CD4-positive, alpha-beta T cell treated with Interleukin-17A for 4 hours (primary cell): ENCODE measurements at regions not wholly inside any gene's neighbourhood (a gene's known extent, or its start where the extent isn't known, plus 50 kb on each side); places are given as distances from the start of the nearest gene placed in this dataset.
"Not testable (repeated sequence)": the region's sequence is repeated elsewhere in the genome, so short reads cannot be mapped to it uniquely, and the experiment has no call there.

Experiments used
- DNase-seq: peaks from one replicate; pipeline ENCODE4 v3.0.0-alpha.2; 2020; ENCODE audit warnings: mixed read lengths

DNA sequence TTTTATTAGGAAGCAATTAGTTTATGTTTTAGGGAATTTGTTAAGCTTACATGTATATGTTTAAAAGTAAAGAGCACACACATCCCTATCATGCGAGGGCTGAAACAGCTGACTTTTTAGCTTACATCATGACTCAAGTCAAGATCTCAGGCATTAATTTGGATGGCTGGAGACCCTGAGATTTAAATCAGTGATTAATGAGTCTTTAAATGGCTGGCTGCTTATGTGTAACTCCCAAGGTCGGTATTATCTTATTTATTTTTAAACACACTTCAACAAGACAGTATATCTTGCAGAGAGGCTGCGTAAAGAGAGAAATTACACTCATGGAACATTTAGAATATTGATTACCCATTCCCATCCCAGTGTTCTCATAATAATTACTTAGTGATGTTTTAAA, 169.4 kb downstream of the KBTBD8 start:
- DNase-seq: no peak

DNA sequence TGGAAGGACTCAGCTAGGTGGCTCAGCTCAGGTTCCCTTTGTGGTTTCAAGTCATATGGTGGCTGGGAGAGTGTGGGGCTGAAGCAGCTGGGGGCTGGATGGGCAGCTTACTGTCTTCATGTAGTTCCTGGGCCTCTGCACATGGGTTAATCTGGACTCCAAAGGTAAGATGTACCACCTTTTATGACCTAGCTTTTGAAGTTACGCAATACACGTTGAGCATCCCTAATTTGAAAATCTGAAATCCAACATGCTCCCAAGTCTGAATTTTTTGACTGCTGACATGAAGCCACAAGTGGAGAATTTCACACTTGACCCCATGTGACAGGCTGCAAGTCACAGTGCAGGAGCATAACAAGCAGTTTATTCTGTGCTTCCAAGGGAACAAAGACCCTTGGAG, 173.7 kb downstream of the KBTBD8 start:
- no peak for DNase-seq

DNA sequence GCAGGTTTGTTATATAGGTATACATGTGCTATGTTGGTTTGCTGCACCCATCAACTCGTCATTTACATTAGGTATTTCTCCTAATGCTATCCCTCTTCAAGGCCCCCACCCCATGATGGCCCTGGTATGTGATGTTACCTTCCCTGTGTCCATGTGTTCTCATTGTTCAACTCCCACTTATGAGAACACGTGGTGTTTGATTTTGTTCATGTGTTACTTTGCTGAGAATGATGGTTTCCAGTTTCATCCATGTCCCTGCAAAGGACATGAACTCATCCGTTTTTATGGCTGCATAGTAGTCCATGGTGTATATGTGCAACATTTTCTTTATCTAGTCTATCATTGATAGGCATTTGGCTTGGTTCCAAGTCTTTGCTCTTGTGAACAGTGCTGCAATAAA, 175.0 kb downstream of the KBTBD8 start:
- not testable (repeated sequence) for DNase-seq

DNA sequence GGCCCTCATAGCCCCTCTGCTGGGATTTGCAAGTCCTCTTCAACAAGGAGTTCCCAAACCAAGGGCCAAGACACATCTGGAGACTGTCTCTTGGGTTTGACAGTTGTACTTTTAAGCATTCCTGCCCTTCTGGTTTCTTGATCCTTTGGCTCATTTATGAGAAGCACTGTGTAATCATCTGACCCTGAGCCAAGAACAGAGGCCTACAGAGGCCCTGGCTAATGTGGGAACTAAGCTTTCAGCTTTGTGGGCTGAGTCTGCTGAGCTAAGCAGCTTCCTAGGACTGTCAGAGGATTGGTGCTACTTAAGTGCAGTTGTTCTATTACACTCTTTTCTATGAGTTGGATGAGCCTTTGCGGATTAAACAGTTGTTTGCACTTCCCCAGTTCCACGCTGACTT, 178.3 kb downstream of the KBTBD8 start:
- no peak for DNase-seq

DNA sequence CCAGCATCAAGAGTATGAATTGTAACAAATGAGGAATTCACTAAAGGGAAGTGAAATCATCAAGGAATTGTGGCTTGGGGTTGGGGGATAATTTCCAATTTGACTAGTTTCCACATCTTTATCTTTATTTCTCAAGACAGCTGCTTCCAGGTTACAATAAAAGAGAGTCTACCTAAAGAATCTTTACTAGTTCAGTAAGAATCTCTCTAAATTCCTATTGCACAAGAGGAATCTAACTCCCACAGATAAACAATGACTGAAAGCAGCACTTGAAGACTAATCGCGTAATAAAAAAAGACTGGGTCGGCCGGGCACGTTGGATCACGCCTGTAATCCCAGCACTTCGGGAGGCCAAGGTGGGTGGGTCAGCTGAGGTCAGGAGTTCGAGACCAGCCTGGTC, 194.4 kb downstream of the KBTBD8 start:
- no peak for DNase-seq

DNA sequence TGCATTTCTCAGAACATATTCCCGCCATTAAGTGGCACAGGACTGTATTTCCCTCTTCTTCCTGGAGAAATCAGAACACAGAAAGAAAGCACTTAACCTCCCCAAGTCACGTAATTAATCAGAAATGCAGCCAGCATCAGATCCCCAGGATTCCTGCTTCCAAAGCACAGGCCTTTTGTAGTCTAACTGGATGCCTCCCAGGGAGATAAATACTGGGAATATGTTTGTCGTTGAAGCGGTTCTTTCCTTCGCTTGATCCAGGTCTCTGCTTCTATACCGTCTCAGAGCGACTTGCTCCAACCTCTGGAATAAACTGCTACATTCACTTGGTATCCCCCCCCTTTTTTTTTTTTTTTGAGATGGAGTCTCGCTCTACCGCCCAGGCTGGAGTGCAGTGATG, 198.6 kb downstream of the KBTBD8 start:
- DNase-seq: no peak

DNA sequence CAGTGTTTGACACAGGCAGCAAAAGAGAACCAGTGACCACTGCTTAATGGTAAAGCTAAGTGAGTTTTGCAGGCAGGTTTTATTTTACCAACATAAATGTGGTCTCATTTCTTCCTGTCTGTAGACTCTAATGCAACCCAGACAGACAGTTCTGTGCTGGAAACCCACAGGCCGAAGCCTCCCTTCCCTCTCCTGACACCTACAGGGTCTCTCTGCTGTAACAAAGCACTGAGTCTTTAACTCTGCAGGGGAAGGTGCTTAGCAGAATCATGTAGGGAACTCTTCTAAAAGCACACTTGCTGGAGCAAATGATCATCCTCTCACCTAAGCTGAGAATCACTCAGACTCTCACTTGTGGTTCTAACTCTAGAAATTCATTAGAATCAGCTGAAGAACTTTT, 200.3 kb downstream of the KBTBD8 start:
- DNase-seq: no peak

DNA sequence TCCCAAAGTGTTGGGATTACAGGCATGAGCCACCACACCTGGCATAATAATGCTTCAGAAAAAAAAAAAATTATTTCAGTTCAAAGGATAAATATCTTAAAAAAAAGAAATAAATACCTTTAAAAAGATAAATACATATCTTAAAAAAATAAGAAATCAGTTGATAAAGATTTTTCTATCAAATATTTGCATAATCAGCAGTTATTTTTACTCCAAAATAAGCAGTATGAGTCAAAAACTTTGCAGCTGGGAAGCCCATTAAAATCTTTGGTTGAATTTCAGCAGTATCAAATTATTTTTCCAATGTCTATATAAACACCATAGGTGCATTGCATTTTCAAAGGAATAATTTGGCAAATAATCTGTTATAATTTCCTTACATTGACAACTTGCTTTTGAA, 202.5 kb downstream of the KBTBD8 start:
- DNase-seq: no peak

DNA sequence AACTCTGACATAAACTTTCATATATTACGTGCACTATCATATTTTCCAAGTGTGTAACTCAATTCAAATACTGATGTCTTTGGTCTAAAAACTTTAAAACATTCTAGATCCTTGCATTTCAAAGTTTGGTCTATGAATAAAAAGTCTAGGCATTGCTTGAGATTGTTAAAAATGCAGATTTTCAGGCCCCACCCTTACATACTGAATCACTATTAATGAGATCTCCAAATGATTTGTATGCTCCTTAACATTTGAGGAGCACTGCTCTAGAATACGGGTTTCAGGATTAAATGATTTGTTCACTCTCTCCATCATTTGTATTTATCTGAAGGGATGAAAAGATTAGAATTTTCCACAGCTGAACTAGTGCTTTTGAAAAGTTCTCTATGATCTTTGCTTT, 202.9 kb downstream of the KBTBD8 start:
- no peak for DNase-seq

DNA sequence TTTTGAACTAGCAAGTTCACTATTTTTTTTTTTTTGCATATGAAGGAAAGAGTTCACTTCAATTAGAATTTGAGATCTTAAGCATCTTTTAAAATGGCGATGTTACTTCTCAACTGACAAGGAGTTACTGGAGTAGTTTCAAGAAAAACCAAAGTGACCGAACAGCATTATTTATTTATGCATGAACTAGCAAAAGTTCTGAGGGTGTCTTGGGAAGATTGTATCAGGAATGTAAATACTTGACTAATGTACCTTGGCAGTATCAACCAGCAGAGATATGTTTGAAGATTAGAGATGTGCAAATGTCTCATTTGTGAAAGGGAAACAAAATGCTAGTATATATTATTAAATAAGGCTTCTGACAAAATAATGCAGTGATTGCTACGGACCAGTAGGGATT, 203.9 kb downstream of the KBTBD8 start:
- no peak for DNase-seq

DNA sequence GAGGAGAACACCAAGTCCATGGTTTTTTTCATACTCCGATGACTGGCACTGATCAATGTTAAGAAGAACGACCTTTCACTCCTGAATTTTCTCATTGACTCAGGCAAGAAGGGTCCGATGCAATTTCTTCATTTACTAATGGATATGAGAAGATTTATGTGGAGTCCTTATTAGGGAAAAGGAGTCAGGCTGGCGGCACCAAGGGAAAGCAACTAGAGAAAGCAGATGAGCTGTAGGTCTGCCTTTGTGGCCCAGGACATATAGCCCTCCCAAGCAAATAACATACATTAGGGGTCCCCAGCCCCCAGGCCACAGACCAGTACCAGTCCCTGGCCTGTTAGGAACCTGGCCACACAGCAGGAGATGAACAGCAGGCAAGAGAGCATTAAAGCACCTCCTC, 206.8 kb downstream of the KBTBD8 start:
- no peak for DNase-seq

DNA sequence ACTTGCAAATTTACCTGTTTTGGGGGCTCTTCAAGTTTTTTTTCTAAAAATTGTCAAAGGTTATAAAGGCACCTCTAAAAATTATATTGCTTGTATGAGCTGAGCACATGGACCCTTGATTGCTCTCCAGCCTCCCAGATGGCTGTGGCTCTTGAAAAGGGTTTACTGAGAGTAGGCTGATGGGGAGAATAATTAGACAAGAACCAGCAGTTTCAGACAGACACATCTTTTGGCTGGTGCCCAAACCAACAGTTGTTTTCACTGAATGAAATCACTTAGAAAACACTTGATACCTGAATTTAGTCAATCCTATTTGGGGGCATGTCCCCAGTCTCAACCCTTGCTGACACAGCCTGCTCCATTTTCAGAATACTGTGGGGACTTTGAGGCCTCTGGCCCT, 217.6 kb downstream of the KBTBD8 start:
- DNase-seq: no peak

DNA sequence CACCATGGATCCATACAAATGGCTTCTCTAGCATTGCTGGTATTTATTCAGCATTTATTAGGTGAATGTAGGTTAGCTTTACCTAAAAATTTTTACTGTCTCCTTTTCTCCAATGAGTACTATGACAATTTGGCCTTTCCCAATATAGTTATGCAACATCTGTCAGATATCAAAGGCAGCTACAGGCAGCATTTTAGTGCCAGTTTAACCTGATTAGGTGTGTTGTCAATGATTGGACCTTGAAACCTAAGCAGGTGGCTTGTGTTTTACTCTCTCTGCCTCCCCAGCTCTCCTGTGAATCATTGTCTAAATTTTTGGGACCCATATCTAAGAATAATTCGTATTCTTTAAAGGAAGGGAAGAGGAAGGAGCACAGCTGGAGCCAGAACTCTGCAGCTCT, 228.9 kb downstream of the KBTBD8 start:
- no peak for DNase-seq

DNA sequence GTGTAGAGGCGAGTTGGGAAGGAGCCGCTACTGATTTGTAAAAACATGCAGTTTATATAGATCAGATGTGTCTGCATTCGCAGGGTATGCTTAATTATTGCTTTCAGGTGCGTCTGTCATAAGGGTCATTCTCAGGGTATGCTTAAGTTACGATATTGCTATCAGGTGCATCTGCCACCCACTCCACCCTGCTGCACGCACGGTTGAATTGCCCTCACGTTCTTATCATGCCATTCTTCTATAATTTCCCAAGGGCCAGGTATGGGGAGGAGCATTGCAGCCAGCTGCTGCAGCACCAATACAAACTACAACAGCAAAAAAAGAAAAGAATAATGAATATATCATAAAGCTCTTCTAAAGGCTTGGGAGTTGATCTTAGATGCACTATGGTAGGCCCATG, 230.0 kb downstream of the KBTBD8 start:
- no peak for DNase-seq

DNA sequence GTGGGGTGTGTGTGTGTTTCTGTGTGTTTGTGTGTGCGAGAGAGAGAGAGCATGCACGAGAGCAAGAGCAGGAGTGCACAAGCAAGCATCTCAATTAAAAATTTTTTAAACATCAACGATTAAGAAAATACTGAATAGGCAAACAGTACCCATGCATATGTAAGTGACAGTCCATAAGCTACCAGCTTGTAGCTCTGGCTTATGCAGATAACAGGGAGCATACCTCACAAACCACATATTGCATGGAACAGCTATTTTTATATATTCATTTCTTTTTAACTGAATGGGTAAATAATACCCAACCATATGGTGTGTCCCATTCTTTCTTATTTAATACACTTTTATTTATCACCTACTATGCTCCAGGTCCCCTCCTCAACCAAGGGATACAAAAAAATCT, 234.5 kb downstream of the KBTBD8 start:
- DNase-seq: no peak

DNA sequence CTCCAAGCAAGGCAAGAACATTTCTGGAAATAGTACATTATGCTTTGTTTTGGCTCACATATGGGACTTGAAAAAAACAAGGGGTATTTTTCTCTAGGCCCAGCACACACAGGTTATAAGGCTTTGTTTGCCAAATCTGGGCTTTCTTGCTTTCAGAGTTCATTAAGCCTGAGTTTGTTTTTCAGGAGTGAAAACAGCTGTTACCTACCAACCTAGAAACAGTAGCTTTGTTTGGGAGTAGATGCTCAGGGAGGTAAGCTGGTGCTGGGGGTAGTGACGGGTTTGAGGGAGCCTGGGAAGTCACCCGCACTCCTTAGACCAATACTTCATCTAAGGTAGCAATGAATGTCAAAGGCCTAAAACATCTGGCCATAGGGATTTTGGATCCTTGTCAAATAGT, 241.2 kb downstream of the KBTBD8 start:
- DNase-seq: no peak

DNA sequence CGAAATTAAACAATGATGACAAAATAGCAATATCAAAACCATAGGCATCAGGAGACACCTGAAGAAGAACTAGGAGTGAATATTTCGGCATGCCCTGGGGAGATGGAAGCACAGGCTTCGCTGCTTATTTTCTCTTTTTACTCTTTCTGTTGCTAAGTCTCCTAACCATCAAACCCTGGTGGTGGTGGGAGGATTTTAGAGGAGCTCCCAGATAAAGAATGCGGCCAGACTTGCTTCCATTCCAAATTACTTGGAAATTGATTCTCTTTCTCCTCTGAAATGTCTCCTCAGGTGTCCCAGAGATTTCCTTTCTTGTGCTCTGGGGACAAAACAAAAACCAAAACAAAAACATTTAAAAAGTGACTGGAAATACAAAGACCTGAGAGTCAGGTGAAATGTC, 243.0 kb downstream of the KBTBD8 start:
- DNase-seq: no peak

DNA sequence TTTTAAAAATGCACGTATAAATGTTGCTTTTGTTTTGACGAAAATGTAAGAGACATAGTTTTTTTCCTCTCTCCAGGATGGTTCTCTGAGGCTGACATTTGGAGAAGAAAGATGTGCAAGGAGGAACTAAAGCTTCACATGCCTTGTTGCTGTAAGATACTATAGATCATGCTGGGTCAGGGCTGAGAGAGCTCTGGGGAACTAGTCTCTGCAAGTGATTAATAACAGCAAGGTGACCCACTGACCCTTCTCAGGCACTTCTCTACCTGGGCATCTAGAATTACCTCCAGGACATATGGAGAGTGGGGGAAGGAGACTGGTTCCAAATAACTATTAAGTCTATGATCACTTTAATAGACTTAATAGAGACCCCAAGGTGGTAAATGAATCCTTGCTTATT, 246.0 kb downstream of the KBTBD8 start:
- no peak for DNase-seq

DNA sequence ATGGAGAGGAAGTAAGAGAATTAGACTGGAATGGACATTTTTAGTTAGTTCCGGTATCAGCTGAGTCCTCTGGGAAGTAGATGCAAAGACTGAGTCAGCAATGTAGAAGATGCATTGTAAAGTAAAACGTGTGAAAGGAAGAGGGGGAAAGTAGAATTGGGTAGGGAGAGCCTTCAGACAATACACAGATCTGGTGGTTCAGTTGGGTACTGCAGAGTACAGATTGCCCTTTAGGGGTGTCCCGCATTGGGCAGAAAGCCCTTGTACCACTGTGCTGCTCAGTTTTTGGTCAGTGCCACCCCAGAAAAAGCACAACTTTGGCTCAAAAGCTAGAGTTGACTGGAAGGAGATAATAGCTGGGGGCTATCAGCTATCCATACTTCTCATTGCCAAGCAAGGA, 247.4 kb downstream of the KBTBD8 start:
- no peak for DNase-seq

DNA sequence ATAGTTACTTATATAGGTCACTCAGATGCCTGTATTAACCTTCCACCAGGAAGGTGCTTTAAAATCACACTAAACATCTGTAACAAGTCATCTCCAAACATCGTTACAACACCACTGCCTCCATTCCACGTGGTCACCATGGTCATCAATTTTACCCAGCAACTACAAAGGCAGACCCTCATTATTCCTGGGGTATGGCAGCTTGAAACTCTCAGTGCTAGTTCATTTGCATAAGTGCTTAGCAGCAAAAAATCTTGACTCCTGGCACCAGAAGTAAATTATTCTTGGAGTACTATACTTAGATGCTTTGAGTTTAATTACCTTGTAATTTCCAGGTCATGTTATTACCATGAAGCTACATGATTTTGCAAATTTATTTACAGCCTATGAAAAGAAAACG, 250.6 kb downstream of the KBTBD8 start:
- no peak for DNase-seq

DNA sequence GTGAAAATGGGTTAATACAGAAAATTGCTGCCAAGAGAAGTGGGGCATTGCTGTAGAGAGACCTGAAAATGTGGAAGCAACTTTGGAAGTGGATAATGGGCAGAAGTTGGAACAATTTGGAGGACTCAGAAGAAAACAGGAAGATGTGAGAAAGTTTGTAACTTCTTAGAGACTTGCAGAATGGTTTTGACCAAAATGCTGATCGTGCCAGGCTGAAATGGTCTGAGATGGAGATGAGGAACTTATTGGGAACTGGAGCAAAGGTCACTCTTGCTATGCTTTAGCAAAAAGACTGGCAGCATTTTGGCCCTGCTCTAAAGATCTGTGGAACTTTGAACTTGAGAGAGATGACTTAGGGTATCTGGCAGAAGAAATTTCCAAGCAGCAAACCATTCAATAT, 254.8 kb downstream of the KBTBD8 start:
- DNase-seq: not testable (repeated sequence)

DNA sequence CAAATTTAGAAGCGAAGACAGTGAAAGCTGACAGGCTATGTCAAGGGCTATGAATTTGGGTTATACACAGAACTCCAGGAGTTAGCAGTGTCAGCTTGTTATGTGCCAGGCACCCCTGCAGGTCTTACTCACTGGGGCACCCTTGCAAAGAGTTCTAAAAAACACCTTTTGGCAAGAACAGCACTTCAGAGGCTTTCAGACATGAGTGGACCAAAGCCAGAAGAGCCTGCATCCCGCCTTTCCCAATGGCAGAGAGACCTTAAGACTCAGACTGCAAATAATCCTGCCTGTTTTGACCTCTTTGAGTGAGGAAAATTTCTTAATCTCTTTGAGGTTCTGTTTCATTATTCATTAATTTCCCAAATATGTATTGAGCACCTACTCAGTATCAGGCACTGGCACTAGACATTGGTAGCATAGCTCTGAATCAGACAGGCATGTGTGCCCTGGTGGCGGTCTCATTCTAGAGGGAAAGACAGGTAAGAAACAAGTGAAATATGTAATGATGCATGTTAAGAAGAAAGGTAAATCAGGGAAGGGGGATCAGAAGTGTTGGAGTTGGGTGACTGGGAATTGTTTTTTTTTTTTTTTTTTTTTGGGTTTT, 280.0 kb downstream of the KBTBD8 start:
- DNase-seq: no peak

DNA sequence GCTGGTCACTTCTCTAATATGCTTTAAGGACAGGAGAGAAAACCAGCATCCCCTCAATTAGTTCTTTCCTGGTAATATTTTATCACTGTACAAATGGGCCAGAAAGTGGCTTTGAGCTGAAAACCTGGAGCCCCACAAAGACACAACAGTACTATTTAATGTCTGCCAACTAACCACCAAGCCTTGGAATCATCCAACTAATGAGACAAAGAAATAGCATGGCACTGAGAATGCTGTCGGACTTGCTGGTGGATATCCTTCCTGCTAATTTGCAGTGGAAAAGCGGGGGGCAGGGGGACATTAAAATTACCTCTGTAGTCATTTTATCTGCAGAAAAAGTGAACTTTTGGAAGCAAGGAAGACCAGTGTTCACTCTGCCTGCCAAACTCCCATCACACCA, 288.5 kb downstream of the KBTBD8 start:
- DNase-seq: no peak

DNA sequence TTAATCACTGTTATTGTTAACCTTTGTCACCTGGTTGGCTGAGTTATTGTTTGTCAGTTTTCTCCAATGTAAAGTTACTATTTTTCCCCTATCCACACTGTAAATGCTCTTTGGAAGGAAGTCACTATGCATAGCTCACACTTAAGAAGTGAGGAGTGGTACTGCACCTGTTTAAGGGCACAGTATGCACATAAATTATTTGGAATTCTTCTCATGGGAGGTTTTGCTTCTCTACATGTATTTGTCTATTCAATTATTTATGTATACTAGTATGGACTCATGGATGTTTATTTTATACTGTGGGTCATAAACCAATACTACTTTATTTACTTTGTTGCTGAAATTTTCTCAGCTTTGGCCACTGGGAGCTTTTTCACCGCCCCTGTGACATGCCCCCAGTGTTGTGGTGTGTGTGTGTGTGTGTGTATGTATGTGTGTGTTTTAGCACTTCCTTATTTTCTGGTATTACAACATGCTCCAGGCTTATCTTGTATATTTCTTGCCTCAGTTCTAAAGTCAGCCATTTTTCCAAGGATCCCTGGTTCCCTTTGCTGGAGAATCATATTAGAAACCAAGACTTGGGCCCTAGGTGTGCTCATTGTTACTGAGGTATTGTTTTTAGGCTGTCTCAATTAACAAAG, 290.5 kb downstream of the KBTBD8 start:
- no peak for DNase-seq

DNA sequence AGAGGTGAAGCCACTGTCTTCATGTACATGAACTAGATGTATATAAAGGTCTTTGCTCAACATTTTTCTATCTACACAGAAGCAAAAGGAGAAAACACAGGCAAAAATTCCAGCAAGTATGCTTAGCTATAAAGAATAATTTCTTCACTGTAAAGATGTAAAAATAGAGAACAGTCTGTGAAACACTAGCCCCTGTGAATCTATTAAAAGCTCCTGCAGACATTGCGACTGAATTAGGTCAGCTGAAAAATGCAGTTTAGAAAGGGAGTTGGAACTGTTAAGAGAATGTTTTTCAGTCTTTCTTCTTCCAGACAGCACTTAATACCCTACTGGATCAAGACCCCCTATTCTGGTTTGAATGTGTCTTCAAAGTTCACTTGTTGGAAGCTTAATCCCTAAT, 291.5 kb downstream of the KBTBD8 start:
- DNase-seq: no peak
